Natural killer cell (primary cell): ENCODE measurements at regions not wholly inside any gene's neighbourhood (a gene's known extent, or its start where the extent isn't known, plus 50 kb on each side); places are given as distances from the start of the nearest gene placed in this dataset.

Experiments
- ATAC-seq, 3 donors: fragments of 150-1000 bp in 2 of 3; fragments of 200-7000 bp in 1 of 3; cut with Tn5 transposase; 1 replicate in 1 of 3; 2 replicates in 2 of 3; pipeline ENCODE4 v1.10.0; 2021; ENCODE audit warnings: mild to moderate bottlenecking in 2 of 3, moderate library complexity in 2 of 3
- DNase-seq, 2 donors: peaks; one replicate each; pipeline versions ENCODE4 v3.0.0 to v3.0.0-alpha.2; 2013 to 2021; ENCODE audit warnings: mixed read lengths in 1 of 2
- H3K27ac ChIP-seq: one replicate; pipeline ENCODE4 v1.5.1; 2013; ENCODE audit warnings: mild to moderate bottlenecking, low read length
- H3K27me3 ChIP-seq: one replicate; pipeline ENCODE4 v1.6.1; 2013; ENCODE audit warnings: low read length; ENCODE audit not compliant: control insufficient read depth, insufficient read depth
- H3K36me3 ChIP-seq: one replicate; pipeline ENCODE4 v1.6.1; 2013; ENCODE audit warnings: low read length; ENCODE audit not compliant: control insufficient read depth, insufficient read depth
- H3K4me1 ChIP-seq: one replicate; pipeline ENCODE4 v1.6.1; 2013; ENCODE audit warnings: low read length; ENCODE audit not compliant: control insufficient read depth, insufficient read depth
- H3K4me3 ChIP-seq: one replicate; pipeline ENCODE4 v1.5.1; 2013; ENCODE audit warnings: low read length
- H3K9me3 ChIP-seq: one replicate; pipeline ENCODE4 v1.6.1; 2013; ENCODE audit warnings: low read length; ENCODE audit not compliant: control insufficient read depth, insufficient read depth
- H3K27ac Mint-ChIP-seq, 2 donors: one replicate each; pipeline ENCODE4 v1.8.0; 2022; ENCODE audit warnings: mild to moderate bottlenecking in 2 of 2, mixed read lengths in 2 of 2, moderate library complexity in 1 of 2
- H3K27me3 Mint-ChIP-seq, 2 donors: one replicate each; pipeline ENCODE4 v1.8.0; 2022; ENCODE audit warnings: low read depth in 2 of 2, mixed read lengths in 2 of 2
- H3K36me3 Mint-ChIP-seq: one replicate; pipeline ENCODE4 v1.8.0; 2022; ENCODE audit warnings: mixed read lengths
- H3K4me1 Mint-ChIP-seq, 2 donors: one replicate each; pipeline ENCODE4 v1.8.0; 2022; ENCODE audit warnings: mixed read lengths in 2 of 2
- H3K4me3 Mint-ChIP-seq: one replicate; pipeline ENCODE4 v1.8.0; 2022; ENCODE audit warnings: mild to moderate bottlenecking, moderate library complexity, mixed read lengths
- H3K9me3 Mint-ChIP-seq, 2 donors: one replicate each; pipeline ENCODE4 v1.8.0; 2022; ENCODE audit warnings: mixed read lengths in 2 of 2
- CTCF ChIP-seq: fragments of 200-600 bp; IDR thresholded peaks from one replicate; pipeline ENCODE4 v1.8.0; 2022; ENCODE audit warnings: antibody characterized with exemption
- WGBS: methylation state at CpG from one replicate; pipeline ENCODE4 v1.1.7; 2013; ENCODE audit warnings: missing lambda C conversion rate; ENCODE audit not compliant: insufficient coverage; 5-methylcytosine and 5-hydroxymethylcytosine counted together
- intact Hi-C: fragments of 100-400 bp; cut with micrococcal nuclease; formaldehyde crosslinking; loops from one replicate; pipeline ENCODE4 v1.14.2; 2022

- ATAC-seq (no peak), DNase-seq (no peak)
- Mint-ChIP-seq H3K4me1 (no peaks in the 10 kb centered on the region), H3K9me3 (peaks cover 14 to 16% of the 10 kb centered on the region in 2 donors), H3K36me3 (no peaks in the 10 kb centered on the region), H3K27me3 (no peaks in the 10 kb centered on the region), H3K27ac (no peak overlapping the region), H3K4me3 (no peak overlapping the region)
- no peak overlapping the region for H3K27ac ChIP-seq
- H3K4me3 ChIP-seq, result no peak overlapping the region
- H3K9me3 ChIP-seq, result peaks cover 6% of the 10 kb centered on the region
- no CpG with 5 or more reads among the region's 1 CpG for WGBS
- no peaks in the 10 kb centered on the region for H3K27me3 ChIP-seq
- intact Hi-C loops, result no loop called here
- no peak for TF ChIP-seq CTCF
- H3K36me3 ChIP-seq, result no peaks in the 10 kb centered on the region
- H3K4me1 ChIP-seq, result no peaks in the 10 kb centered on the region
These were observed 958.0 kb upstream of the PHF14 start for GRCh38 chr7:10015687-10016086.

GRCh38 chr7:10022480-10022879, 951.2 kb upstream of the PHF14 start:
- intact Hi-C loops, result no loop called here
- WGBS, result 55% methylated on average over 1 of the region's 3 CpGs

GRCh38 chr7:10022957-10023356, 950.7 kb upstream of the PHF14 start:
- Mint-ChIP-seq H3K9me3 (peaks cover 11 to 12% of the 10 kb centered on the region in 2 donors), H3K4me3 (no peak overlapping the region), H3K27me3 (no peaks in the 10 kb centered on the region), H3K4me1 (no peaks in the 10 kb centered on the region), H3K27ac (no peak overlapping the region), H3K36me3 (no peaks in the 10 kb centered on the region)
- 67% methylated on average over 2 of the region's 2 CpGs for WGBS
- ATAC-seq (no peak), DNase-seq (no peak)
- TF ChIP-seq CTCF, result no peak
- Histone ChIP-seq H3K27ac (no peak overlapping the region), H3K4me1 (no peaks in the 10 kb centered on the region), H3K27me3 (no peaks in the 10 kb centered on the region), H3K4me3 (no peak overlapping the region), H3K36me3 (no peaks in the 10 kb centered on the region), H3K9me3 (no peaks in the 10 kb centered on the region)
- intact Hi-C loops, result no loop called here

More at GRCh38 chr7:10022480-10022879, 951.2 kb upstream of the PHF14 start:
- TF ChIP-seq CTCF, result no peak
- Mint-ChIP-seq H3K27ac (no peak overlapping the region), H3K4me3 (no peak overlapping the region), H3K27me3 (no peaks in the 10 kb centered on the region), H3K9me3 (peaks cover 8 to 12% of the 10 kb centered on the region in 2 donors), H3K4me1 (no peaks in the 10 kb centered on the region), H3K36me3 (no peaks in the 10 kb centered on the region)
- Histone ChIP-seq H3K27me3 (no peaks in the 10 kb centered on the region), H3K9me3 (no peaks in the 10 kb centered on the region), H3K4me3 (no peak overlapping the region), H3K36me3 (no peaks in the 10 kb centered on the region), H3K4me1 (no peaks in the 10 kb centered on the region), H3K27ac (no peak overlapping the region)
- ATAC-seq (no peak), DNase-seq (no peak)

GRCh38 chr7:10034843-10035556, 938.7 kb upstream of the PHF14 start:
- no peaks in the 10 kb centered on the region for H3K9me3 ChIP-seq
- H3K27ac ChIP-seq, result no peak overlapping the region
- Mint-ChIP-seq H3K27ac (no peak overlapping the region), H3K4me3 (no peak overlapping the region), H3K27me3 (no peaks in the 10 kb centered on the region), H3K36me3 (no peaks in the 10 kb centered on the region), H3K9me3 (peaks cover 3 to 8% of the 10 kb centered on the region in 2 donors), H3K4me1 (no peaks in the 10 kb centered on the region)
- intact Hi-C loops, result no loop called here
- 21% methylated on average over 4 of the region's 5 CpGs for WGBS
- H3K36me3 ChIP-seq, result no peaks in the 10 kb centered on the region
- H3K4me3 ChIP-seq, result no peak overlapping the region
- no peak for ATAC-seq
- TF ChIP-seq CTCF, result no peak
- no peaks in the 10 kb centered on the region for H3K4me1 ChIP-seq
- no peaks in the 10 kb centered on the region for H3K27me3 ChIP-seq
- DNase-seq, result no peak
